HL-60 (cell line): ENCODE measurements at regions not wholly inside any gene's neighbourhood (a gene's known extent, or its start where the extent isn't known, plus 50 kb on each side); places are given as distances from the start of the nearest gene placed in this dataset.

ENCODE experiments used
- CTCF ChIP-seq: IDR thresholded peaks from one replicate; pipeline ENCODE4 v1.5.1; 2011; ENCODE audit warnings: low read length, control low read depth, inconsistent platforms; ENCODE audit not compliant: insufficient read depth
- GABPA ChIP-seq: IDR thresholded peaks from 2 replicates; pipeline ENCODE4 v1.6.1; 2012; ENCODE audit warnings: low read depth
- POLR2AphosphoS5 ChIP-seq: IDR thresholded peaks from 2 replicates; pipeline ENCODE4 v1.6.1; 2012; ENCODE audit warnings: low read depth
- REST ChIP-seq: IDR thresholded peaks from 2 replicates; pipeline ENCODE4 v1.6.1; 2012; ENCODE audit warnings: low read depth; ENCODE audit not compliant: insufficient replicate concordance
- SPI1 ChIP-seq: IDR thresholded peaks from 2 replicates; pipeline ENCODE4 v1.6.1; 2012; ENCODE audit warnings: low read depth, mild to moderate bottlenecking, borderline replicate concordance

- no peak for TF ChIP-seq CTCF
- no peak for TF ChIP-seq POLR2AphosphoS5
- no peak for TF ChIP-seq GABPA
- no peak for TF ChIP-seq REST
- TF ChIP-seq SPI1, result no peak
These were observed 284.1 kb downstream of the ZBBX start for GRCh38 chr3:167095976-167096375.
